HG03354 (cell line): ENCODE measurements at regions not wholly inside any gene's neighbourhood (a gene's known extent, or its start where the extent isn't known, plus 50 kb on each side); places are given as distances from the start of the nearest gene placed in this dataset.

Source experiments
- ATAC-seq: cut with Tn5 transposase; IDR thresholded peaks from one replicate; pipeline ENCODE4 v1.9.1; 2021; ENCODE audit warnings: mild to moderate bottlenecking; ENCODE audit not compliant: unreplicated experiment, poor library complexity, severe bottlenecking

GRCh38 chr3:29194139-29194538 is 86.7 kb upstream of the RBMS3 start:
- ATAC-seq, result no peak

GRCh38 chr3:29195056-29195455 is 85.8 kb upstream of the RBMS3 start:
- no peak for ATAC-seq

- no peak for ATAC-seq
Measured at GRCh38 chr3:29201604-29202003, 79.3 kb upstream of the RBMS3 start.

- ATAC-seq, result no peak
Measured at GRCh38 chr3:29202378-29202777, 78.5 kb upstream of the RBMS3 start.

- ATAC-seq, result no peak
Measured at GRCh38 chr3:29203851-29204250, 77.0 kb upstream of the RBMS3 start.

GRCh38 chr3:29207427-29207826 is 73.4 kb upstream of the RBMS3 start:
- ATAC-seq, result no peak

- no peak for ATAC-seq
Measured at GRCh38 chr3:29212789-29213433, 68.0 kb upstream of the RBMS3 start.

GRCh38 chr3:29214009-29214658 is 66.7 kb upstream of the RBMS3 start:
- ATAC-seq, result no peak

- ATAC-seq, result no peak
Measured at GRCh38 chr3:29215948-29216347, 64.9 kb upstream of the RBMS3 start.

- no peak for ATAC-seq
Measured at GRCh38 chr3:29226706-29227105, 54.2 kb upstream of the RBMS3 start.

- ATAC-seq, result no peak
Measured at GRCh38 chr3:29227307-29227706, 53.6 kb upstream of the RBMS3 start.
